Erythroblast (primary cell): ENCODE measurements at regions not wholly inside any gene's neighbourhood (a gene's known extent, or its start where the extent isn't known, plus 50 kb on each side); places are given as distances from the start of the nearest gene placed in this dataset.

Experiments used
- GATA1 ChIP-seq: IDR thresholded peaks from 2 replicates; pipeline ENCODE4 v1.6.1; 2011; ENCODE audit warnings: low read depth, mild to moderate bottlenecking, control low read depth, low read length, moderate library complexity
- POLR2A ChIP-seq: IDR thresholded peaks from 2 replicates; pipeline ENCODE4 v1.6.1; 2011; ENCODE audit warnings: mild to moderate bottlenecking, low read length

- no peak for TF ChIP-seq POLR2A
- no peak for TF ChIP-seq GATA1
Measured at GRCh38 chr6:40075056-40075590, 140.9 kb upstream of the MOCS1 start.
